Forelimb muscle (tissue), 1 donor: ENCODE measurements at regions not wholly inside any gene's neighbourhood (a gene's known extent, or its start where the extent isn't known, plus 50 kb on each side); places are given as distances from the start of the nearest gene placed in this dataset.

ENCODE experiments used
- DNase-seq: peaks from one replicate; pipeline ENCODE4 v3.0.0-alpha.2; 2013; ENCODE audit warnings: low read depth

DNA sequence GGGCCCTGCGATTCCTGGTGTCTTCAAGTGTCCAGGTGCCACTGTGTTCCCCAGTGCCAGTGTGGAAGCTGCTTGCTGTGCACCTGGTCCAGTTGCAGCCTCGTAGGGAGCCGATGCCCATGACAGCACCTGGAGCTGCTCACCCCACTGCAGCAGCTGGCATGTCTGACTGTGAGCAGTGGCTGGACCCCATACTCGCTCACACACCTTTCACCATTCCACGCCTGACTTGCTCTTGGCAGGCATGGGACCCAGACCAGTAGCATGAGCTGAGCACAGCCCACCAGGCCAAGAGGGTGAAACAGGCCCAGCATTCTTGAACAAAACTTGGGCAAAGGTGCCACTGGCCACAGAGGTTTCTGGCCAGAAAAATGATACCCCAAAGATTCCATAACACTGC, 124.5 kb upstream of the THY1 start:
- DNase-seq, result no peak

- DNase-seq, result no peak
These were observed 123.3 kb upstream of the THY1 start for GRCh38 chr11:119545978-119546915.

DNA sequence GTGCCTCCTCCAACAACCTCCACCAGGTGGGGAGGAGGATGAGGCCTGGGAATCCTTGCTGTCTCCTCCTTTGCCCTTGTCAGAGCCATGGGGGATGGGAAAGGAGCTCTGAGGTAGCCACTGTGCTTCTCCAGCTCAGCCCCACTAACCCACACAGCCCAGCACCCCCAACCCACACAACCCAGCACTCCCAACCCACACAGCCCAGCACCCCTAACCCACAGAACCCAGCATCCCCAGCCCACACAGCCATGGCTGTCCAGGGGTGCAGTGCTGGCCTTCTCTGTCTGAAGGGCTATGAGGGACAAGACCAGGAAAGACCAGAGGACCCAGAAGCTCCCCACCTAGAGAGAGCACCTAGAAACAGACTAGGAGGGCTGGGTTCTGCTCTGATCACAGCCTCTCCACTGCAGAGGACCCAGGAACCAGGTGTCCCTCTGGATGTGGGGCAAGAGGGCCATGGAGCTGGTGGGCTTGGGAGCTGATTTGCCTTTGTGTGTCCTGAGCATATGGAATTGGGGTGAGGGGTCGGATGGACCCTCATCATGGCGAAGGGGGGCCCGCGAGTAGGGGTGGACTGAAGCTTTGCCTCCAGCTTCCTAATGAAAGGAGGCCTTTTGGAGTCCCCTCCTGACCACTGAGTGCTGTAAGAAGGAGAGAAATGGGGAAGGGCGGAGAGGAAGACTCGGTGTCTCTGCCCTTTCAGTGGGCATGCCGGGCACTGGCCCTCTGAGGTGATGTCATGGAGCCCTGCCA, 117.6 kb upstream of the THY1 start:
- no peak for DNase-seq

DNA sequence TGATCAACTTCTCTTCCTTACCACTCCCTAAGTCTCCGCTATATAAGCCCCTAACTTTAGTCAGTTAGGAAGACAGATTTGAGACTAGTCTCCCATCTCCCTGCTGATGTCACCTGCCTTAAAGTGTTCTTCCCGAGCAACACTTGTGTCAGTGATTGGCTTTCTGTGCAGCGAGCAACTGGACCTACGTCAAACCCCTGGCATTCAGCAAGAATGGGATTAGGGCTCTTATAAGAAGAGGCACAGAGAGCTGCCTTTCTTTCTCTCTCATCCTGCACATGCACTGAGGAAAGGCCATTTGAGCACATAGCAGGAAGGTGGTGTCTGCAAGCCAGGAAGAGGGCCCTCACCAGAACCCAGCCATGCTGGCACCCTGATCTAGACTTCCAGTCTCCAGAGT, 116.6 kb upstream of the THY1 start:
- DNase-seq, result no peak

- DNase-seq, result no peak
These were observed 115.8 kb upstream of the THY1 start for GRCh38 chr11:119538753-119539152.

DNA sequence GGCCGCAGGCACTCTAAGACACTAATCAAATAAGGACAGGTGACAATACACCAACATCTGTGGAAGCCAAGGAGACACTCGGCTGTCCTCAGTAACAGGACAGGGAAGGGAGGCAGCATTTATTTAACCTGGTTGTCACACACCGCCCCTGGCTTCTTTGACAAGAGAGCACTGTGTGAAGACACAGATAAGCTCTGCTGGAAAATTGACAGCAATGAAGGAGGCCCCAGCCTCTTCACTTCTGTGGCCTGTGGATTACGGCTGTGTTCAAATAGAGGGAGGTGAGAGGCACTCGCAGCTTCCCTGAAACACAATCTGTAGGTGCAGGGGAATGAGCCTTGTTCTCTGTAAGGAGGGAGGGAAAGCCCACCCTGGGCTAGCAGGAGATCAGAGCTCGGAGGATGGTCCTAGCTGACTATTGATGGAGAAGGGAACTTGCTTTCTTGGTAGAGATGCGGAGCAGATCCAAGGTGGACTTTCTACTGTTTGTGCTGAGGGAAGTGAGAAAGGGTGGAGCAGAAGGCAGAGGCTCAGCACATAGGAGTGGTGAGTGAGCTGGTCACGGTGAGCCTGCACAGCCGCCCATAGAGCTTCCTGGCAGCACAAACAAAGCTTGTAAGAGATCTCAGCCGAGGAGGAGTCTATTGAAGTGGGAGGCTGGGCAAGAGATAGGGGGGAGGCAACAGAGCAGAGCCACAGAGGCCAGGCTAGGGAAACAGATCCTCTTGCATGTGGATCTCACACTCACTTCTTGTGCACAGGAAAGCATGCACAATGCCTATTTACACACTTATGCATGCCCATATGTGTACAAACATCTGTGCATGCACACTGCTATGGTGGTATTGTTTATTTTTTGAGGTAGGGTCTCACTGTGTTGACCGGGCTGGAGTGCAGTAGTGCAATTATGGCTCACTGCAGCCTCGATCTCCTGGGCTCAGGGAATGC, 114.6 kb upstream of the THY1 start:
- no peak for DNase-seq

DNA sequence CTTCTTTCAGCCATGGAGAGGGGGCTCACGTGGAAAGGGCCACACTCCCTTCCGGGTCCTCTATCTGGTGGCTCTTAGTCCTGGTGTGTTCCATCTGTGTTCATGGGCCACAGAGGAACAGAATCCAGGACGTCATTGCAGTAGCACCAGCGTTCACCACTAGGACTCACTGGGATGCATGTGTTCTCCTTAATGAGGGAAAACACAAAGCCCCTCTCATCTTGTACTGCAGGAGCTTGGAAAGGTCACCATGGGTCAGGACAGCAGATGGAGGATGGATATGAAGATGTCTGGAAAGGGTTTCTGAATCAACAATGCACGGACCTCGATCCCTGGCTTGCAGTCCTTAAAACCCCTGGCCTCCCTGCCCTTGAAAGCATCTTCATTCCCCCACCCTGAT, 113.8 kb upstream of the THY1 start:
- DNase-seq, result no peak

- no peak for DNase-seq
These were observed 111.2 kb upstream of the THY1 start for GRCh38 chr11:119533921-119534736.

GRCh38 chr11:119533462-119533861, 110.5 kb upstream of the THY1 start:
- DNase-seq, result no peak

GRCh38 chr11:119532551-119532950, 109.6 kb upstream of the THY1 start:
- no peak for DNase-seq

GRCh38 chr11:119531623-119532022, 108.7 kb upstream of the THY1 start:
- no peak for DNase-seq

- no peak for DNase-seq
These were observed 108.1 kb upstream of the THY1 start for GRCh38 chr11:119531056-119531455.

DNA sequence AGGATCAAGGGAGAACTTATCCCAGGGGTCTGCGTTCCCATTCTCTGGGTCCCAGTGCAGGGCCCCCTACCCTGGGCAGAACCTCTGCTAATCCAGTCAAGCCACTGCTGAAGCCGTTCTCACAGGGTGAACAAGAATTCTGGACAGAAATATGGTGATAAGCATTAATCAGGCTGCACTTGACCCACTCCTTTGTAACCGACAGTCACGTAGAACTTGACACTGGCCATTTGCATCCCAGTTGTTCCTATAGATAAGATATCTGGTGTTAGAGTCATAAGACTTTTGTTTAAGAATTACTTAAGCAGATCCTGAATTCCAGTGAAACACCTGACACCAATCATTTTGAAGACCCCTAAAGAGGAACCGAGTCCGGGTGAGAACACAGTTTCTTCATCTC, 107.5 kb upstream of the THY1 start:
- no peak for DNase-seq

- no peak for DNase-seq
These were observed 107.0 kb upstream of the THY1 start for GRCh38 chr11:119529936-119530335.

GRCh38 chr11:119529063-119529845, 106.3 kb upstream of the THY1 start:
- DNase-seq, result no peak

DNA sequence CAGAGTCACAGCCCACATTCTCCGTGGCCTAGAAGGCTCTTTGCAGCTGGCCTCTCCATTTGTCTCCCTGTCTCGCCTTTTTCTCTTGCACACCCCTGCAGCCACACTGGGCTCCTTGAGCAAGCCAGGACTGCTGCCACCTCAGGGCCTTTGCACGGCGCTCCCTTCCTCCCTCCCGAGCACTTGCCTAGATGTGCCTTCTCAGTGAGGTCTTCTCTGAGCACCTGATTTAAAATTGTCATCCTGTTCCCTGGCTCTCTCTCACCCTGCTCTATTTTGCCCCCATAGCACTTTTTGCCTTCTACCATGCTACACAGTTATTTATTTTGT, 102.9 kb upstream of the THY1 start:
- DNase-seq, result no peak

DNA sequence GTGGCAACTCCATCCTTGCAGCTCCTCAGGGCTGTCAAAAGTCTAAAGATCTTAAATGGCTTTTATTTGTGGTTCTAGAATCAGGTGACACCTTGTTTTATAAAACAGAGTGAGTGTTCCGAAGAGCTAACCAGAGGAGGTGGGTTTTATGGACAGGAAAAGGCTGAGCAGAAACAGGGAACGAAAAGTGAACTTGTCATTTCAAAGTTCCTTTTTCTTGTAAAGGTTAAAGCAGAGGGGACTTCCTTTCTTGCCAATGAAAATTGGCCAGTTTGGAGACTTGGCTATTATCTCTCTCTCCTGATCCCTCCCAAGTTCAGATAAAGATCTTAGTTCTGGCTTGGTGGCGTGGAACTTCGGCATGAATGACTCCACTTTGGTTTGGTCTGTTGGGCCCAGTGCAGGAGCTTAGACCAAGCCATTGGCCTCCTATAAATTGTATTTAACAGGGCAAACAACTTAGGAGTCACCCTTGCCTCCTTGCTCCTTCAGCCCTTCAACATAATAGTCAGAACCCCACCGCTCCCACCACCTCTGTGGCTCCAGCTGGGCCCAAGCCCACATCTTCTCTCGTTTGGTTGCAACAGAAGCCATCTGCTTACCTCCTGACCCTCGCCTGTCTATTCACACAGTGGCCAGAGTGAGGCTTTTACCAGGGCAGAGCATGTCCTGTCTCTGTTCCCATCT, 102.4 kb upstream of the THY1 start:
- no peak for DNase-seq

GRCh38 chr11:119523539-119524157, 100.7 kb upstream of the THY1 start:
- no peak for DNase-seq

- no peak for DNase-seq
These were observed 99.6 kb upstream of the THY1 start for GRCh38 chr11:119522609-119523008.
